ENCODE measurements at regions not wholly inside any gene's neighbourhood (a gene's known extent, or its start where the extent isn't known, plus 50 kb on each side); places are given as distances from the start of the nearest gene placed in this dataset.
"Not testable (repeated sequence)": the region's sequence is repeated elsewhere in the genome, so short reads cannot be mapped to it uniquely, and the experiment has no call there.

- DNase-seq (ENCODE audit: low spot score): no peak
Observed at GRCh38 chr13:90800082-90800746, 547.3 kb upstream of the MIR17HG start.

DNA sequence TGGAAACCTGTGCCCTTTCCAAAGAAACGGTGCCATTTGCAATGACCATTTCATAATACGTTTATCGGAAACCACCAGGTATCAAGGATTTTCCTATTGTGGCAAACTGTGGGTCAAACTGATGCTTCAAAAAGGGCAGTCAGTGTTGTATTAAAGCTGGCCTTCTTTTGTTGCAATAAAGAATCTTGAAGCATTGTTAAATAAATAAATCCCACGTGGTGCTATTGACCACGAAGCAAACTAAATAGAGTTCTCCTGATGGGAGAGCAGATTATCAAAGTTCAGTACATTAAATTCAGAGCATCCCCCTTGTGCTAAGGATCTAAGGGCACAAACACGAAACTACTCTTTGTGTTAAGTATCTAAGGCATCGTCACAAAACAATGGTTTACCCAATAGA is 545.9 kb upstream of the MIR17HG start:
- no peak for DNase-seq (ENCODE audit: low spot score)

DNA sequence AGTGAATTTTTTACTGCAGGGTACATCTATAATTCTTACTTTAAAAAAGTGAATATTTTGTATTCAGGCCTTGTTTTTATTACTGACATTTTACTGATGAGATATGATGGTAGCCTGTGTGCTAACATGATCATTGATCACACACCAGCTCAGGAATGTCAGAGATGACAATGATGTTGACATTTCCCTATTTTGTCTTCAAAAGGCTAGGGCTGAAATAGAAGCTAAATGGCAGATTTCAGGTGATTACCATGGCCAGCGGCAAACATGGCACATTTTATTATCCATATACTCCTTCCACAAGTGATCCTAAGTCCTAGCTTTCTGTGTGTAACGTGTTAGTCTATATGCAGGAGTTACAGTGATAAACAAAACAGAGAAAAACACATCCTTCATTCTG is 544.3 kb upstream of the MIR17HG start:
- DNase-seq (ENCODE audit: low spot score): no peak

GRCh38 chr13:90806016-90806615 is 541.4 kb upstream of the MIR17HG start:
- DNase-seq (ENCODE audit: low spot score): no peak

DNA sequence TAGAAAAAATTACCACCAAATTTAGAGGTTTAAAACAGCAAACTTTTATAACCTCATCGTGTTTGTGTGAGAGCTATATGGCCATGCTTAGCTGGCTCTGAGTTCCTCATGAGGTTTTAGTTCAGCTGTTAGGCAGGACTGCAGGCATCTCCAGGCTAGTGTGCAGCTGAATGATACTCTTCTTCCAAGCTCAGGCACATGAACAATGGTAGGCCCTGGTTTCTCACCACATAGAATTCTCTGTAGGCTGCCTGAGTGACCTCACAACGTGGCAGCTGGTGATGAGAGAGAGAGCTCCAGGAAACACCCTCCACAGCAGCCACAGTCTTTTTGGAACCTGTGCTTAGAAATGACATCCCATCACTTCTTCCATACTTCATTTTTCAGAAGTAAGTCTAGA is 540.6 kb upstream of the MIR17HG start:
- no peak for DNase-seq (ENCODE audit: low spot score)

GRCh38 chr13:90808838-90809237 is 538.6 kb upstream of the MIR17HG start:
- no peak for DNase-seq (ENCODE audit: low spot score)

- no peak for DNase-seq (ENCODE audit: low spot score)
Observed at GRCh38 chr13:90824032-90824431, 523.5 kb upstream of the MIR17HG start.

- no peak for DNase-seq (ENCODE audit: low spot score)
Observed at GRCh38 chr13:90826688-90827087, 520.8 kb upstream of the MIR17HG start.

DNA sequence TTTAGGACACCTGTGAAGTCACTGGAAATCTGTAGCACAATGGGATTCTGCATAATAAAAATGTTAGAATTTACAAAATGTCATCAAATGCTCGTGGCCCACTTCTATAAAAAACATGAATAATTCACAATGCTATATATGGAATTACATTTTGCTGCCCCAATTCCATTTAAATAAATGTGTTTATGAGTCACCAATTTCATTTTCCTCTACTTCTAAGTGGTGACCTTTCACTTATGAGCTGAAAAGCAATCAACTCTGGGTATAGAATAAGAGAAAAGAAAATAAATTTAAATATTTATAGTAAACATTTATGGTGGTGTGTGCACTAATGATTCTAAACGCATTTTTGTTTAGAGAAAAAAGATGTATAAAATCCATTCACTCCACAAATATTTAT is 516.7 kb upstream of the MIR17HG start:
- no peak for DNase-seq (ENCODE audit: low spot score)

- no peak for DNase-seq (ENCODE audit: low spot score)
Observed at GRCh38 chr13:90833951-90834350, 513.5 kb upstream of the MIR17HG start.

DNA sequence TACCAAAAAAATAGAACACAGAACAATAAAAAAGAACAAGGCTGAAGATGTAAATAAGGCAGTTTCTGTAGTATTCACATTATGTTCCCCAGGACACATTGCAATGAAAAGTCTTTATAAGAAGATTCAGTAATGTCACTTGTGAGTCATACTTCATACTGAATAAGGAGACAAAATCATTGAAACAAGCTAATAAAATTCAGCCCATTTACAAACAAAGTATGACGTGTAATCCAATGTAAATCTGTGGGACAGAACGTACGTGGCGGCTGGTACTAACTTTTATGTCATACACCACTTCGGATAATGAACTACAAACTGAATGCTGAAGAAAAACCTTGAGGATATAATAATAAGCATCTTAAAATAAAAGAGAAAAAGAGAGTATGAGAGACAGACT is 512.8 kb upstream of the MIR17HG start:
- DNase-seq (ENCODE audit: low spot score): peak; percentile 0

DNA sequence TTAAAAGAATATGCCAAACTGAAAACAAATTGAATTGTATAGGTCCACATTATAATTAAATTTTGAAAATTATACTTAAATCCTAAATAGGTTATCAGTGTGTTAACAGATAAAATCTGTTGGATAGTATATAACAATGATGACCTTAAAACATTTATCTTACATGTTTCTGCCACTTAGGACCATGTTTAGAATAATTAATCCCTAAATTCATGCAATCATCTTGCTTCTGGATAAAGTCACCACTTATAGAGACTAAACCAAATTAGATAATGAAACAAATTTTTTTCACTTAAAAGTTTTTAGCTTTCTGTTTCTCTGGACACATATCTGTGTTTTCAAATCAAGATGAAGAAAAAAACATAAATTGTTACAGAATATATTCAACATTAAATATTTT is 511.7 kb upstream of the MIR17HG start:
- DNase-seq (ENCODE audit: low spot score): no peak

- no peak for DNase-seq (ENCODE audit: low spot score)
Observed at GRCh38 chr13:90838317-90838960, 509.0 kb upstream of the MIR17HG start.

- no peak for DNase-seq (ENCODE audit: low spot score)
Observed at GRCh38 chr13:90839061-90839460, 508.4 kb upstream of the MIR17HG start.

DNA sequence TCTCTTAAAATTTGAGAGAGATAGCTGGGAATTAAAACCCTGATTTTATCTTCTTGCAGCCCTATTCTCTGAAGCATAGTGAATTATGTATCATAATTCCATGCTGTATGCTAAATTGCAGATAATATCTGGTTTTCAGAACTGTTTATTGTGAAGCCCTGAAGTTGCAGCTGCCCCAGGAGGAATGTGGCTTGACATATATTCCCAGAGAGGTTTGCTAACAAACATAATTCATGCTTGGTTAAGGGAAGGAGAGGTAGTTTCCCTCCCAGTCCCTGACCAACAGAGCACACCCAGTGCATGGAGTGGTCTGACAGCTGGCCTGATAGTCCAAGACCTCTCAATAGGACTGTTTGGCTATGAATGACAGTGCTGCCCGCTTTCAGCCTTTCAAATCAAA is 500.6 kb upstream of the MIR17HG start:
- no peak for DNase-seq (ENCODE audit: low spot score)

- not testable (repeated sequence) for DNase-seq (ENCODE audit: low spot score)
Observed at GRCh38 chr13:90853666-90854065, 493.8 kb upstream of the MIR17HG start.

- DNase-seq (ENCODE audit: low spot score): no peak
Observed at GRCh38 chr13:90857921-90858320, 489.6 kb upstream of the MIR17HG start.

- no peak for DNase-seq (ENCODE audit: low spot score)
Observed at GRCh38 chr13:90866006-90866405, 481.5 kb upstream of the MIR17HG start.

DNA sequence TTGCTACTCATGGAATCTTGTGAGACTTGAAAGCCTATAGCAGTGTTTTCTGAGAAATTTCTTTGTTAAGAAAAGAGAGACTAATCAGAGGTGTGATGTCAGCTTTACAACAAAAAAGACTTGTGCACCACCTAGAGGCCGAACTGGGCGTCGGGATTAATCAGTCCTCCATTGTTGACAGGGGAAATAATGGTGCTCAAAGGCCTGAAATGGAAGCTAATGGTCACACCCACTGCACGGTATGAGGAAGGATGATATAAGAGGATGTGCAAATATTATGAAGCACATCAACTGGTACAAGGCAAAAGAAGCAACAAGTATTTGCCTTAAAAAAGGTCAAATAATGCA is 480.2 kb upstream of the MIR17HG start:
- peak; percentile 36 for DNase-seq (ENCODE audit: low spot score)

DNA sequence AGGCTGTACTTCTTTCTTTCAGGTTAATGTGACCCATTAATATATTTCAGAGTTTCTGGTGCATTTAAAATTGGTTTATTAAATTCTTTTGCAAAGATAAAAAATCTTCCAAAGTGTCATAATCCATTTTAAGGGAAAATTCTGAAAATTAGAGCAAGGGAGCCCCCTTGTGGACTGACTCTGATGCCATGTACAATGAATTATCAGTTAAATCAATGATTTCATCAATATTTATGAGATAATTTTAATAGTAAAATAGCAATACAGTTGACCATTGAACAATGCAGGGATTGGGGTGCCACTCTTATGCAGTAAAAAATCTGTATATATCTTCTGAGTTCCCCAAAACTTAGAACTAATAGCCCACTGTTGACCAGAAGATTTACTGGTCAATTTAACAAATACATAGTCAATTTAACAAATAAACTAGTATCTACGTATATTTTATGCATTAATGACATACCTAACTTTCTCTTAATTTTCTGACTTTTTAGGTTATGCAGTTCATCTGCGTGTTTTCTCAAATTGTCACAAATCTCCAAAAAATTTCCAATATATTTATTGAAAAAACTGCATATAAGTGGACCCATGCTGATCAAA is 479.1 kb upstream of the MIR17HG start:
- DNase-seq (ENCODE audit: low spot score): no peak

GRCh38 chr13:90869580-90869979 is 477.9 kb upstream of the MIR17HG start:
- DNase-seq (ENCODE audit: low spot score): no peak

DNA sequence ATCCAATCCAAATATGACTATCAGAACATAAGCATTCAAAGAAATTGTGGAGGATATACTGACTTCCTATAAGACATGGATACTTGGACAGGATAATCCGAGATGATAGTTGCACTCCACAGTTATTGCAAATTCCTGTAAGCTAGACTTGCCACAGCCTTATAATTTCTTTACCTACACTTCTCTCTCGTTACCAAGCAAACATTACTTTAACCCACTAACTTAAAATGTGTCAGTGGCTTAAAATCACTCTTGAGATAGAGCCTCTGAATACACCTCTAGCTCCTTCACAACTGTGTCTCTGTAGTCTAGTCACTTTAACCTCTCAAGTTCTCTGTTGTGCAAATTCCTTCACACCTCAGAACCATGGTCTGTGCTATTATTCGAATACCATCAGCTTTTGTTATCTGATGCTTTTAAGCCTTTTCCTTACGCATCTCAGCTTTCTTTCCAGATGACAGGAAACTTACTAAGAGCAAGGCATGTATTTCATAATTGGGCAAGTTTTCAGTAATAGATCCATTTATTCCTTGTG is 474.9 kb upstream of the MIR17HG start:
- no peak for DNase-seq (ENCODE audit: low spot score)

DNA sequence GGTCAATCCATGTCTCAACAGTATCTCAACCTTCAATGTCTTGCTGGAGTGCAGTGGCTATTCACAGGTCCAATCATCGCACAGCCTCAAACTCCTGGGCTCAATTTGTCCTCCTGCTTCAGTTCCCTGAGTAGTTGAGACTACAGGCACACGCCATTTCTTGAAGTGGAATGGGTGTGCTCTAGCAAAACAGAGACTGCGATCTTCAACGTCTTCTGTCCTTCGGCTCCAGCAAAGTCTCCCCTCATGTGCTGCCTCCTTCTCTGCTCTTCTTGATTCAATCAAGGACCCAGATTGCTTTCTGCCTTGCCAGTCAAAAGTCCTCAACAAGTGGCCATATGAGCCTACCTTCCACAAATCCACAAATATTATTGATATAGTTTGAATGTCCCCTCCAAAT is 466.7 kb upstream of the MIR17HG start:
- no peak for DNase-seq (ENCODE audit: low spot score)

Measured in COLO829 (cell line).